GM23248 (cell line): ENCODE measurements at regions not wholly inside any gene's neighbourhood (a gene's known extent, or its start where the extent isn't known, plus 50 kb on each side); places are given as distances from the start of the nearest gene placed in this dataset.
A peak's percentile ranks its signal among the peaks of the same experiment; 100 is the strongest.
"Not testable (repeated sequence)": the region's sequence is repeated elsewhere in the genome, so short reads cannot be mapped to it uniquely, and the experiment has no call there.

Experiments
- DNase-seq: peaks from one replicate; pipeline ENCODE4 v3.0.0-alpha.2; 2015
- H2AFZ ChIP-seq: fragments of 200-600 bp; sonication (generic); 2 replicates; pipeline ENCODE4 v1.6.1; 2016; ENCODE audit warnings: antibody characterized with exemption
- H3F3A ChIP-seq: fragments of 200-600 bp; sonication (generic); 2 replicates; pipeline ENCODE4 v1.6.1; 2016; ENCODE audit warnings: mild to moderate bottlenecking, antibody characterized with exemption, mixed run types; ENCODE audit not compliant: insufficient read depth
- H3K27ac ChIP-seq: fragments of 200-600 bp; sonication (generic); 2 replicates; pipeline ENCODE4 v1.5.1; 2016; ENCODE audit warnings: mild to moderate bottlenecking
- H3K27me3 ChIP-seq: fragments of 200-600 bp; sonication (generic); replicated peaks from 2 replicates; pipeline ENCODE4 v1.6.1; 2016; ENCODE audit warnings: mild to moderate bottlenecking; ENCODE audit not compliant: insufficient read depth
- H3K36me3 ChIP-seq: fragments of 200-600 bp; sonication (generic); 2 replicates; pipeline ENCODE4 v1.6.1; 2016; ENCODE audit warnings: low read depth, mild to moderate bottlenecking
- H3K4me1 ChIP-seq: fragments of 200-600 bp; sonication (generic); 2 replicates; pipeline ENCODE4 v1.6.1; 2016; ENCODE audit warnings: mild to moderate bottlenecking; ENCODE audit not compliant: insufficient read depth
- H3K4me2 ChIP-seq: fragments of 200-600 bp; sonication (generic); one replicate; pipeline ENCODE4 v1.6.1; 2016; ENCODE audit warnings: mild to moderate bottlenecking; ENCODE audit not compliant: unreplicated experiment
- H3K4me3 ChIP-seq: fragments of 200-600 bp; sonication (generic); 2 replicates; pipeline ENCODE4 v1.5.1; 2016; ENCODE audit warnings: mild to moderate bottlenecking
- H3K79me2 ChIP-seq: fragments of 200-600 bp; sonication (generic); 2 replicates; pipeline ENCODE4 v1.6.1; 2016; ENCODE audit warnings: mild to moderate bottlenecking; ENCODE audit not compliant: insufficient read depth
- H3K9ac ChIP-seq: fragments of 200-600 bp; sonication (generic); 2 replicates; pipeline ENCODE4 v1.6.1; 2016; ENCODE audit warnings: mild to moderate bottlenecking
- H3K9me2 ChIP-seq: fragments of 200-600 bp; sonication (generic); 2 replicates; pipeline ENCODE4 v1.6.1; 2016; ENCODE audit warnings: mixed run types, mild to moderate bottlenecking, moderate library complexity; ENCODE audit not compliant: insufficient read depth
- H3K9me3 ChIP-seq: fragments of 200-600 bp; sonication (generic); one replicate; pipeline ENCODE4 v1.6.1; 2017; ENCODE audit warnings: low read depth
- H4K20me1 ChIP-seq: fragments of 200-600 bp; sonication (generic); 2 replicates; pipeline ENCODE4 v1.6.0; 2016; ENCODE audit not compliant: insufficient read depth
- EZH2 ChIP-seq: fragments of 200-600 bp; sonication (generic); IDR thresholded peaks from 2 replicates; pipeline ENCODE4 v1.6.1; 2018; ENCODE audit warnings: antibody characterized with exemption, mild to moderate bottlenecking; ENCODE audit not compliant: insufficient read depth, poor library complexity, severe bottlenecking
- EZH2phosphoT487 ChIP-seq: fragments of 200-600 bp; sonication (generic); IDR thresholded peaks from 2 replicates; pipeline ENCODE4 v1.6.1; 2018; ENCODE audit warnings: antibody characterized with exemption, moderate library complexity, mild to moderate bottlenecking, low read depth; ENCODE audit not compliant: insufficient read depth
- WGBS, 2 experiments: methylation state at CpG; one replicate each; pipeline ENCODE4 v1.1.6; 2015 to 2017; ENCODE audit warnings: low lambda C conversion rate in 2 of 2, low coverage in 1 of 2; ENCODE audit errors: missing lambda C conversion rate in 2 of 2; 5-methylcytosine and 5-hydroxymethylcytosine counted together
- in situ Hi-C: fragments of 300-500 bp; cut with MboI; formaldehyde crosslinking; loops from 2 replicates; pipeline ENCODE4 v1.15.0; 2020

GRCh38 chr4:105067946-105068345 is 78.7 kb upstream of the TET2 start:
- 1 to 4% methylated on average over 4 of the region's 4 CpGs for WGBS, 2 experiments
- peak overlapping the region; percentile 17; the same call in 1 of the 2 replicates for H2AFZ ChIP-seq
- no peak overlapping the region for H3K4me2 ChIP-seq
- H3K9me3 ChIP-seq: no peaks in the 10 kb centered on the region
- TF ChIP-seq EZH2: no peak
- no peak for TF ChIP-seq EZH2phosphoT487
- H3K79me2 ChIP-seq: no peaks in the 10 kb centered on the region
- H3K27me3 ChIP-seq: no peaks in the 10 kb centered on the region
- H3K36me3 ChIP-seq: no peaks in the 10 kb centered on the region
- H3K27ac ChIP-seq: no peak overlapping the region
- in situ Hi-C loops: no loop called here
- no peaks in the 10 kb centered on the region for H4K20me1 ChIP-seq
- no peak overlapping the region for H3K9ac ChIP-seq
- DNase-seq: no peak
- no peaks in the 10 kb centered on the region for H3K9me2 ChIP-seq
- no peaks in the 10 kb centered on the region for H3K4me1 ChIP-seq
- H3K4me3 ChIP-seq: no peak overlapping the region
- H3F3A ChIP-seq: no peaks in the 10 kb centered on the region

DNA sequence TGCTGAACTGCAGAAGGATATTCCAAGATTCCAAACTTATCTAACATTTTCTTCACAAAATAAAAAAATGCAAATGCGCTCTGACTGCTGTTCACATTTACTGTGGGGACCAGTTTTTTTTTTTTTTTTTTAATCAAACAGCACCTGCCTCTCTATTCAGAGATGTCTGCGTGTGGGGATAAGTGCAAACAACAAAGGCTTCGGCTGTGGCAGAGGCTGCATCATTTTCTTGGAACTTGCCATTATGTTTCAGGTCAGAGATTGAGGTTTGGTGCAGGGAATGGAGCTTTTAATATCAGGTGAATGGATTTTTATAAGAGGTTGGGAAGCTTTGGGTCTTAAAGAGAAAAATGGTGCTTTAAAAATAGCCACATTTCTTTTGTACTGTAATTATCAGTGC is 78.2 kb upstream of the TET2 start:
- no peak overlapping the region for H3K9ac ChIP-seq
- no peaks in the 10 kb centered on the region for H4K20me1 ChIP-seq
- TF ChIP-seq EZH2: no peak
- TF ChIP-seq EZH2phosphoT487: no peak
- no peaks in the 10 kb centered on the region for H3K9me2 ChIP-seq
- DNase-seq: no peak
- no peaks in the 10 kb centered on the region for H3K36me3 ChIP-seq
- no peak overlapping the region for H2AFZ ChIP-seq
- WGBS, 2 experiments: 0 to 16% methylated on average over 3 of the region's 3 CpGs
- no peak overlapping the region for H3K4me3 ChIP-seq
- no peak overlapping the region for H3K4me2 ChIP-seq
- H3K4me1 ChIP-seq: no peaks in the 10 kb centered on the region
- no peaks in the 10 kb centered on the region for H3F3A ChIP-seq
- H3K9me3 ChIP-seq: no peaks in the 10 kb centered on the region
- no peaks in the 10 kb centered on the region for H3K27me3 ChIP-seq
- in situ Hi-C loops: no loop called here
- no peak overlapping the region for H3K27ac ChIP-seq
- H3K79me2 ChIP-seq: no peaks in the 10 kb centered on the region

DNA sequence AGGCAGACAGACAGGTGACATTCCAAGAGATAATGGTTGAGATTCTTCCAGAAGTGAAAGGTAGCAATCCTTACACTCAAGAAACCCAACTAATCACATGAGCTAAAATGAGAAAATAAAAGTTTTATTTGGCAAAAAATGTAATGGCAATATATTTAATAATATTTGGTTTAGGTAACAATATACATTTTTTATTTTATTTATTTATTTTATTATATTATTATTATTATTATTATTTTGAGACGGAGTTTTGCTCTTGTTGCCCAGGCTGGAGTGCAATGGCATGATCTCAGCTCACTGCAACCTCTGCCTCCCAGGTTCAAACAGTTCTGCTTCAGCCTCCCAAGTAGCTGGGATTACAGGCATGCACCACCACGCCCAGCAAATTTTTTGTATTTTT is 74.6 kb upstream of the TET2 start:
- H4K20me1 ChIP-seq, H3K9me2 ChIP-seq, DNase-seq, H3K9me3 ChIP-seq, H3F3A ChIP-seq, H3K9ac ChIP-seq, H3K4me2 ChIP-seq, H3K27ac ChIP-seq, in situ Hi-C loops, H3K27me3 ChIP-seq, H2AFZ ChIP-seq, H3K4me3 ChIP-seq, H3K79me2 ChIP-seq, H3K36me3 ChIP-seq, H3K4me1 ChIP-seq: not testable (repeated sequence)
- 20 to 26% methylated on average over 2 of the region's 2 CpGs for WGBS, 2 experiments

DNA sequence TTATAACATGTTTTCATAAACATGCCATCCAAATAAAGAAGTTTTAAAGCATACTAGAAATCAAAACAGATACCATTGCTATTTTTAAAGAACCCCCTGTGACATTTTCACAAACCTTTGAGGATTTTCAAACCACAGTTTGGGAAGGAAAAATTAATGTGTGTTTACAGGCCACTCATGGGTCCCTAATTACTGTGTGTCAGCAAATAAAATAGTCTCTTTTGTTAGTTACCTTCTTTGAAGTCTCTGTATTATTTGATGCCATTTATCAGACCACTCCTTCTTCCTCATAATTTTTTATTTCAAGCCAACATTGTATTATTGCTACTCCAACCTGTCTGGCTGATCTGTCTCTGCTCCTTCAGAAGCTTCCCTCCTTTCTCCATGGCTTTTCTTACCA is 72.6 kb upstream of the TET2 start:
- in situ Hi-C loops: no loop called here
- no peak overlapping the region for H3K4me2 ChIP-seq
- H4K20me1 ChIP-seq: no peaks in the 10 kb centered on the region
- no peaks in the 10 kb centered on the region for H3K36me3 ChIP-seq
- H3F3A ChIP-seq: no peaks in the 10 kb centered on the region
- TF ChIP-seq EZH2: no peak
- no peak for TF ChIP-seq EZH2phosphoT487
- no peak overlapping the region for H3K4me3 ChIP-seq
- no peak overlapping the region for H3K9ac ChIP-seq
- H3K4me1 ChIP-seq: no peaks in the 10 kb centered on the region
- no peaks in the 10 kb centered on the region for H3K9me3 ChIP-seq
- H3K79me2 ChIP-seq: no peaks in the 10 kb centered on the region
- no peak overlapping the region for H3K27ac ChIP-seq
- H3K27me3 ChIP-seq: no peaks in the 10 kb centered on the region; the same call in 1 of the 2 replicates
- no peaks in the 10 kb centered on the region; the same call in 1 of the 2 replicates for H3K9me2 ChIP-seq
- no peak for DNase-seq
- H2AFZ ChIP-seq: no peak overlapping the region

DNA sequence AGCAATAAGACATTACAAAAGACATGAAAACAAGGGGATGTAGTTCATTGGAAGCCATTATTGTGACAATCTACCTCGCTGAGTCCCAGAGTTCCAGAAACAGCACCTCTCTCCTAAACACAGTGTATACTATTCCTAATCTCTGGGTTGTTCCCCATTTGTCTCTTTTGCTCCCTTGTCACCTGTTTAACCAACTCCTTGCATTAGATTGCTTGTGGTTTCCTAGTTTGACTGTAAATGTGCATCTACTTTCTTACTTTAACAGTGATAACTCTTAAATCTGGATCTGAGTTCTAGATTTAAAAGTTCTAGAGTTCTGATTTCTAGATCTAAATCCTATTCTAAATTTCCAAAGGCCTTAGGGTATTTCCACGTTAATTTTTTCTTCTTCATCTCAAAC is 71.6 kb upstream of the TET2 start:
- H3K4me1 ChIP-seq: no peaks in the 10 kb centered on the region
- no peak overlapping the region for H3K4me2 ChIP-seq
- no peaks in the 10 kb centered on the region for H3F3A ChIP-seq
- no peaks in the 10 kb centered on the region for H3K36me3 ChIP-seq
- 11 to 20% methylated on average over 2 of the region's 2 CpGs for WGBS, 2 experiments
- no peaks in the 10 kb centered on the region for H3K9me3 ChIP-seq
- no peaks in the 10 kb centered on the region; the same call in 1 of the 2 replicates for H3K27me3 ChIP-seq
- no peak overlapping the region for H2AFZ ChIP-seq
- H3K79me2 ChIP-seq: no peaks in the 10 kb centered on the region
- no peaks in the 10 kb centered on the region; the same call in 1 of the 2 replicates for H3K9me2 ChIP-seq
- no peak for TF ChIP-seq EZH2
- no peak for TF ChIP-seq EZH2phosphoT487
- no peak overlapping the region for H3K9ac ChIP-seq
- DNase-seq: no peak
- no peak overlapping the region for H3K27ac ChIP-seq
- in situ Hi-C loops: no loop called here
- no peak overlapping the region for H3K4me3 ChIP-seq
- no peaks in the 10 kb centered on the region for H4K20me1 ChIP-seq
